Ovary (tissue), 7 donors: ENCODE measurements at regions not wholly inside any gene's neighbourhood (a gene's known extent, or its start where the extent isn't known, plus 50 kb on each side); places are given as distances from the start of the nearest gene placed in this dataset.

Experiments
- DNase-seq, 5 donors: peaks; one replicate each; pipeline ENCODE4 v3.0.0-alpha.2; 2019 to 2020
- H3K27ac ChIP-seq, 2 donors: fragments of 200-600 bp; one replicate each; pipeline versions ENCODE4 v1.5.1 to v1.8.0; 2019 to 2022
- H3K27me3 ChIP-seq: fragments of 200-600 bp; one replicate; pipeline ENCODE4 v1.8.0; 2022
- H3K36me3 ChIP-seq: fragments of 200-600 bp; sonication (generic); one replicate; pipeline ENCODE4 v1.5.1; 2019
- H3K4me1 ChIP-seq: one replicate; pipeline ENCODE4 v1.8.1; 2013; ENCODE audit warnings: mild to moderate bottlenecking, moderate library complexity; ENCODE audit not compliant: insufficient read depth
- H3K4me3 ChIP-seq: fragments of 200-600 bp; sonication (generic); one replicate; pipeline ENCODE4 v1.5.1; 2017
- H3K9me3 ChIP-seq, 2 donors: fragments of 200-600 bp in 1 of 2; sonication (generic) in 1 of 2; one replicate each; pipeline versions ENCODE4 v1.5.1 to v1.8.1; 2013 to 2019; ENCODE audit warnings: mild to moderate bottlenecking in 1 of 2, moderate library complexity in 1 of 2
- CTCF ChIP-seq, 3 donors: fragments of 450-650 bp in 2 of 3; fragments of 200-600 bp in 1 of 3; IDR thresholded peaks; one replicate each; pipeline versions ENCODE4 v1.5.1 to v1.8.0; 2016 to 2022; ENCODE audit warnings: antibody characterized with exemption in 3 of 3, mild to moderate bottlenecking in 1 of 3
- EP300 ChIP-seq: sonication (generic); formaldehyde crosslinking; IDR thresholded peaks from one replicate; pipeline ENCODE4 v1.6.1; 2017; ENCODE audit warnings: antibody characterized with exemption
- POLR2A ChIP-seq: fragments of 450-650 bp; IDR thresholded peaks from one replicate; pipeline ENCODE4 v1.6.1; 2017; ENCODE audit warnings: antibody characterized with exemption, mild to moderate bottlenecking, moderate library complexity
- WGBS, 3 donors: extraction: QIAGEN DNeasy Blood & Tissue Kit in 1 of 3; methylation state at CpG; one replicate each; pipeline versions ENCODE4 v1.1.5 to v1.1.7; 2013 to 2017; 5-methylcytosine and 5-hydroxymethylcytosine counted together
- intact Hi-C, 4 donors: fragments of 100-400 bp; cut with DNase I; formaldehyde crosslinking; loops; one replicate each; pipeline versions ENCODE4 v1.11.0 to v1.15.1; 2022 to 2023
- donor health status: DM: no; HTN: no; CAD: no; lungs with moderate emphysema.
- donor health status: DM: no; HTN: no; CAD: no.
- donor health status: Bipolar disorder and iron deficiency.
- donor health status: DM: no; HTN: no; CAD: no.
- donor health status: DM: yes; HTN: yes; CAD: no.

DNA sequence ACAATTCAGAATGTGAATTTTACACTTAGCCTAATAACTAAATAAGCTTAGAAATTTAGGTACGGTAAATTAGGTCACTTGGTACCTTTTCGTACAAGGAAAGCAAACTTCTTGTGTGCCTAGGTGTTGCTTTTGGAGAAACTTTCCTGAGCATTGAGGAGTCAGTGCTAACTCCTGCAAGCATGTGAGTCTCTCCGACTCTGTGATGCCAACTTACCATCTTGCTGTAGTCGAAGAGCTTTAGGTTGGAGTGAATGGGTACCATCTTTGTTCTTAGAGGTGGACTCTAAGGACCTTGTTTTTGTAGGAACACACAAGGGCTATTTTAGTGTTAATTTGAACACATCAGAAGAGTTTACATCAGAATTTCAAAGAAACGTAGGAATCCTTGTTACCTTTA lies 688.9 kb downstream of the USP25 start:
- TF ChIP-seq EP300 (no peak), POLR2A (no peak), CTCF (IDR thresholded peaks at IDR 0.05) (no peak)
- Histone ChIP-seq H3K4me1 (peaks cover 4% of the 10 kb centered on the region), H3K4me3 (peak overlapping the region; percentile 43), H3K9me3 (no peaks in the 10 kb centered on the region), H3K27me3 (no peaks in the 10 kb centered on the region), H3K36me3 (no peaks in the 10 kb centered on the region), H3K27ac (peak overlapping the region in 1 of 2 donors; percentile 87)
- 68 to 72% (median 69%) methylated on average over 5 of the region's 5 CpGs for WGBS, 3 donors
- no peak for DNase-seq
- intact Hi-C loops: no loop called here

DNA sequence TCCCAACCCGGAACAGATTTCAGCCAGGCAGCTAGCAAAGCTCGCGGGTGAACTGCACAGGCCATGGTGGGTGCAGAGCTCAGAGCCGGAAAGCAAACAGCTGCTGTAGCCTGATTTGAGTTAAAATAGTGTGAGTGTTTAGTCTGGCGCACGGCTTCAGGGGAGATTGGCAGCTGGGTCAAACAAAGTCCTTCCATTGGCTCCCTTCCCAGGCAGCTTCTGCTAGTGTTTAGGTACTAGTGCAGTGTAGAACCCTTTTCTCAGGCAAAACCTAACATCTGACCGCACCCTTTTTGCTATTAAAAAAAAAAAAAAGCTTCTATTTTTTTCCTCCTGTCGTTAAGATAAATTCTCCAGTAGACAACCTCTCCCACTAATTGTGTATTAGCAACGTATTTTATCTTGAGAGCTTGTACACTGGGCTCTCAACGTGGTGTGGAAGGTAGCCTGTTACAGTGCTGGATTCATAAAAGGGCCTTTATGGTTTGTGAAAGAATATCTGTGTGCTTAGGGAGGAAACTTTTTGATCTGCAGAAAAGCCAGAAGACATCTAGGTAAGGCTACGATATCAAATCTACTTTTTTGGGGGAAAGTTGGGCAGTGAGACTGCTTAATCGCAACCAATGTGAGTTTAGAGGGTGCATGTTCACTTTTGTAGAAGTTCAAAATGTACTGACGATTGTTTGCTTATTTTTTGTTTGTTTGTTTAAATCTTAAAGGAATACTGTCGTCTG lies 689.6 kb downstream of the USP25 start:
- peak overlapping the region; percentile 26 to 87 for H3K27ac ChIP-seq
- H3K4me1 ChIP-seq: peaks cover 4% of the 10 kb centered on the region
- DNase-seq: peak; percentile 78 to 89 (median 82)
- 1 to 3% (median 1%) methylated on average over 14 of the region's 14 CpGs for WGBS, 3 donors
- H3K27me3 ChIP-seq: no peaks in the 10 kb centered on the region
- TF ChIP-seq EP300 (no peak), POLR2A (no peak), CTCF (IDR thresholded peaks at IDR 0.05) (no peak)
- no peaks in the 10 kb centered on the region for H3K9me3 ChIP-seq
- intact Hi-C loops: no loop called here
- H3K4me3 ChIP-seq: peak overlapping the region; percentile 43
- H3K36me3 ChIP-seq: no peaks in the 10 kb centered on the region

- peak; percentile 53 to 74 (median 67) for DNase-seq
- WGBS, 3 donors: 1 to 3% (median 2%) methylated on average over 4 of the region's 4 CpGs
- Histone ChIP-seq H3K27ac (peak overlapping the region; percentile 34 to 87), H3K4me3 (peak overlapping the region; percentile 43), H3K36me3 (no peaks in the 10 kb centered on the region), H3K4me1 (peaks cover 7% of the 10 kb centered on the region), H3K9me3 (no peaks in the 10 kb centered on the region), H3K27me3 (no peaks in the 10 kb centered on the region)
- TF ChIP-seq CTCF (IDR thresholded peaks at IDR 0.05) (no peak), POLR2A (no peak), EP300 (no peak)
- intact Hi-C loops: loop anchor here in 2 of 4 donors (5.0 to 10.0 kb wide), 2 partner anchors 117 to 845 kb away; no protein-coding TSS in a partner anchor
Measured at GRCh38 chr21:16420031-16420724, 690.4 kb downstream of the USP25 start.

GRCh38 chr21:16421007-16421406 lies 691.2 kb downstream of the USP25 start:
- no peaks in the 10 kb centered on the region for H3K36me3 ChIP-seq
- peak overlapping the region; percentile 43 for H3K4me3 ChIP-seq
- DNase-seq: no peak
- intact Hi-C loops: loop anchor here in 2 of 4 donors (5.0 to 10.0 kb wide), 2 partner anchors 116 to 844 kb away; no protein-coding TSS in a partner anchor
- TF ChIP-seq EP300 (no peak), POLR2A (no peak), CTCF (IDR thresholded peaks at IDR 0.05) (no peak)
- no peaks in the 10 kb centered on the region for H3K27me3 ChIP-seq
- H3K4me1 ChIP-seq: peaks cover 6% of the 10 kb centered on the region
- no peaks in the 10 kb centered on the region for H3K9me3 ChIP-seq
- H3K27ac ChIP-seq: peak overlapping the region in 1 of 2 donors; percentile 87
- 6 to 9% (median 8%) methylated on average over 2 of the region's 2 CpGs for WGBS, 3 donors
